ENCODE measurements at regions not wholly inside any gene's neighbourhood (a gene's known extent, or its start where the extent isn't known, plus 50 kb on each side); places are given as distances from the start of the nearest gene placed in this dataset.

DNA sequence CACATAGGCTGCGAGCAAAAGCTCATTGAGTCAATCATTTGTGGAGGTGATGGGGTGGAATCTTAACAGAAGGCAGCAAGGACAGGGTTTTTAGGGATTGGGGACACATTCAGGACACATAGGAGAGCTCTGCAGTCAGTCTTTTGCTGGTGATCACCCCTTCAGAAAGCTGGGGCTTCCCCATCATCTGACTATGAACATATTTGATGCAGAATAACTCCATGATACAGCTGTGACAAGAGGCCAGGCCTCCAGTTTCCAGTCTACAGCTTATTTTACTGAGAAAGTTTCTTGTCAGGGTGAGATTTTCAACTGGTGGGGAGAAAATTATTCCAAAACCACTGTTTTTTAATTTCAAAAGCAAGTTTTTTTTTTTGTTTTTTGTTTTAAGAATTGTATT lies 134.2 kb downstream of the TMEM30B start:
- TF ChIP-seq, protein P1, sequence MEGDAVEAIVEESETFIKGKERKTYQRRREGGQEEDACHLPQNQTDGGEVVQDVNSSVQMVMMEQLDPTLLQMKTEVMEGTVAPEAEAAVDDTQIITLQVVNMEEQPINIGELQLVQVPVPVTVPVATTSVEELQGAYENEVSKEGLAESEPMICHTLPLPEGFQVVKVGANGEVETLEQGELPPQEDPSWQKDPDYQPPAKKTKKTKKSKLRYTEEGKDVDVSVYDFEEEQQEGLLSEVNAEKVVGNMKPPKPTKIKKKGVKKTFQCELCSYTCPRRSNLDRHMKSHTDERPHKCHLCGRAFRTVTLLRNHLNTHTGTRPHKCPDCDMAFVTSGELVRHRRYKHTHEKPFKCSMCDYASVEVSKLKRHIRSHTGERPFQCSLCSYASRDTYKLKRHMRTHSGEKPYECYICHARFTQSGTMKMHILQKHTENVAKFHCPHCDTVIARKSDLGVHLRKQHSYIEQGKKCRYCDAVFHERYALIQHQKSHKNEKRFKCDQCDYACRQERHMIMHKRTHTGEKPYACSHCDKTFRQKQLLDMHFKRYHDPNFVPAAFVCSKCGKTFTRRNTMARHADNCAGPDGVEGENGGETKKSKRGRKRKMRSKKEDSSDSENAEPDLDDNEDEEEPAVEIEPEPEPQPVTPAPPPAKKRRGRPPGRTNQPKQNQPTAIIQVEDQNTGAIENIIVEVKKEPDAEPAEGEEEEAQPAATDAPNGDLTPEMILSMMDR (conservative IDR thresholded peaks at IDR 0.05 in 1 of 2, IDR thresholded peaks at IDR 0.05 in 1 of 2; ENCODE audit: low read depth in 1 of 2, low read length in 2 of 2): no peak
- no peak for TF ChIP-seq EZH2 (IDR thresholded peaks at IDR 0.05; ENCODE audit: low read length, missing control alignments)
